Activated CD4-positive, alpha-beta T cell treated with anti-CD3 and anti-CD28 coated beads, Interleukin-2, amount 50 U/mL, for 16 hours (primary cell): ENCODE measurements at regions not wholly inside any gene's neighbourhood (a gene's known extent, or its start where the extent isn't known, plus 50 kb on each side); places are given as distances from the start of the nearest gene placed in this dataset.

Experiments used
- DNase-seq: peaks from one replicate; pipeline ENCODE4 v3.0.0-alpha.2; 2020

- DNase-seq = no peak
Measured at GRCh38 chr2:23326330-23326729, 58.6 kb upstream of the KLHL29 start.

DNA sequence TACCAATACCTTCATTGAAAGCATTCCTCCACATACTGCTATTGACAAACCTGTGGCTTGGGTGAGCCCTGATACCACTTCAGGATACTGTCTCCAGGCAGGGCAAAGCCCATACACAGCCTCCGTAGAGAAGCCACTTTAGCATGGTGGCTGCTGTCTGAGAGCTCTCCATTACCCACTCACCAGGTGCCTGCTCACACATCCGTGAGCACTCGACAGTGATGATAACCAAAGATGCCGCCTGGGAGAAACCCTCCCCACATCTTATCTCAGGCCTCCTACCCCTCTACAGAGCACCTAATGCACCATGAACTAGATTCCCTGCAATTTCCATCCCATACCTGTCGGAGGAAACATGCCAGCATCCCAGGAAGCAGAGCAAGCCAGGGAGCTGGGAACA is 57.6 kb upstream of the KLHL29 start:
- DNase-seq = no peak

- DNase-seq = no peak
Measured at GRCh38 chr2:23327887-23328286, 57.1 kb upstream of the KLHL29 start.

DNA sequence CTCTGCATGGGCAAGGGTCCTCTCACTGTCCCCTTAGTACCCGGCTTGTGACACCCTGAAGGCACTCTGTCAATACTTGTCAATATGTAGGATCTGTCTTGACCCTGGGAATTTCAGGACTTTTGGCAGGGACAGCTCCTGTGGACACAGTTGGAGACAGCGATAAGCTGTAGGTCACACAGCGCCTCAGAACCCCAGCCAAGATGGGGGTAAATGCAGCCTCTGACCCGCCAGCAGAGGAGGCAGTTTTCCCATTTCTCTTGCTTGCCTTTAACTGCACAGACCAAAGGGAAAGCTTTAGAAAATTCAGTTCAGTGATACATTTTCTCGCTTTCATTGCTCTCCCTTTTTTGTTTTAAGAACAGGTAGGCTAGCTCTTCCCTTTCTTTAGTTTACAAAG is 54.8 kb upstream of the KLHL29 start:
- no peak for DNase-seq
